Small intestine (tissue), 7 donors: ENCODE measurements at regions not wholly inside any gene's neighbourhood (a gene's known extent, or its start where the extent isn't known, plus 50 kb on each side); places are given as distances from the start of the nearest gene placed in this dataset.
"Not testable (repeated sequence)": the region's sequence is repeated elsewhere in the genome, so short reads cannot be mapped to it uniquely, and the experiment has no call there.

ENCODE experiments used
- DNase-seq, 2 donors: peaks; one replicate each; pipeline versions ENCODE4 v3.0.0 to v3.0.0-alpha.2; 2013
- FAIRE-seq: peaks from 2 replicates; lab custom pipeline; 2012; peaks lifted over from hg19 to GRCh38; lab: Jason Lieb, UNC
- H3K27ac ChIP-seq, 3 donors: one replicate each; pipeline ENCODE4 v1.5.1; 2013; ENCODE audit warnings: low read length in 2 of 3, mild to moderate bottlenecking in 2 of 3, control low read depth in 1 of 3, inconsistent platforms in 1 of 3, low read depth in 1 of 3, moderate library complexity in 1 of 3
- H3K27me3 ChIP-seq, 3 donors: one replicate each; pipeline ENCODE4 v1.6.1; 2013; ENCODE audit warnings: low read length in 3 of 3, inconsistent platforms in 1 of 3; ENCODE audit not compliant: control insufficient read depth in 3 of 3, insufficient read depth in 3 of 3
- H3K36me3 ChIP-seq, 3 donors: one replicate each; pipeline ENCODE4 v1.6.1; 2013; ENCODE audit warnings: low read length in 3 of 3, inconsistent platforms in 1 of 3, low read depth in 1 of 3, mild to moderate bottlenecking in 1 of 3, moderate library complexity in 1 of 3; ENCODE audit not compliant: control insufficient read depth in 3 of 3, insufficient read depth in 2 of 3
- H3K4me1 ChIP-seq, 3 donors: one replicate each; pipeline ENCODE4 v1.6.1; 2013; ENCODE audit warnings: low read length in 2 of 3, inconsistent platforms in 1 of 3, low read depth in 1 of 3, mild to moderate bottlenecking in 1 of 3, moderate library complexity in 1 of 3; ENCODE audit not compliant: control insufficient read depth in 3 of 3, insufficient read depth in 2 of 3
- H3K4me3 ChIP-seq, 3 donors: one replicate each; pipeline ENCODE4 v1.5.1; 2013; ENCODE audit warnings: low read length in 3 of 3, control low read depth in 1 of 3, inconsistent platforms in 1 of 3, low read depth in 1 of 3, mild to moderate bottlenecking in 1 of 3, moderate library complexity in 1 of 3
- H3K9me3 ChIP-seq, 2 donors: one replicate each; pipeline ENCODE4 v1.6.1; 2013; ENCODE audit warnings: low read depth in 1 of 2, low read length in 1 of 2; ENCODE audit not compliant: control insufficient read depth in 2 of 2, insufficient read depth in 1 of 2
- WGBS, 3 donors: extraction: QIAGEN DNeasy Blood & Tissue Kit; methylation state at CpG; one replicate each; pipeline ENCODE4 v1.1.7; 2013; 5-methylcytosine and 5-hydroxymethylcytosine counted together
- donor health status: healthy with polysubstance abuse.
- donor health status: control.
- donor health status: control.
- donor health status: Bipolar disorder and iron deficiency.
- donor health status: healthy.

- no peaks in the 10 kb centered on the region for H3K27me3 ChIP-seq
- no peaks in the 10 kb centered on the region for H3K4me1 ChIP-seq
- DNase-seq = no peak
- no peak overlapping the region for H3K4me3 ChIP-seq
- no peaks in the 10 kb centered on the region for H3K9me3 ChIP-seq
- no peaks in the 10 kb centered on the region for H3K36me3 ChIP-seq
- no peak for FAIRE-seq
- H3K27ac ChIP-seq = no peak overlapping the region
- 73 to 86% (median 86%) methylated on average over 12 of the region's 12 CpGs for WGBS, 3 donors
These were observed 400.7 kb upstream of the FAT1 start for GRCh38 chr4:187124331-187124730.

- no peak overlapping the region for H3K27ac ChIP-seq
- FAIRE-seq = no peak
- no peak for DNase-seq
These were observed 401.4 kb upstream of the FAT1 start for GRCh38 chr4:187125062-187125461.

DNA sequence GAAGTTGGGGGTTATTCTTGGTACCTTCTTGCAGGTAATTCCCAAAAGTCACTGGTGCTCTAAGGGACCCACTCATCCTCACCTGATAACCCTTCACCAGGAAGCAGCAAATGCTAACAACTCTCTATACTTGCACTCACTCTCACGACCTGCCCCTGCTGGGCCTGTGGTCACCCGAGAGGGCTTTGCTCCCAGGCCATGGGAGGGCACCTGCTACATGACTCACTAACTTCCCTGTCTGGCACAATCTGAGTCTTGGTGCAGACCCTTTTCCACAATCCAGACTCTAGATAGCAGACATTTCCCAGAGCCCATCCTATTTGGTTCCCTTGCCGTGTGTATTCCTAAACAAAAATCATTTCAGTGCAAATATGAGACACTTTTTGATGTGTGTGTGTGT is 403.8 kb upstream of the FAT1 start:
- H3K36me3 ChIP-seq = no peaks in the 10 kb centered on the region
- no peak overlapping the region for H3K4me3 ChIP-seq
- no peak for FAIRE-seq
- DNase-seq = no peak
- WGBS, 3 donors = 76 to 81% (median 78%) methylated on average over 3 of the region's 3 CpGs
- H3K27me3 ChIP-seq = no peaks in the 10 kb centered on the region
- H3K27ac ChIP-seq = no peak overlapping the region
- no peaks in the 10 kb centered on the region for H3K9me3 ChIP-seq
- H3K4me1 ChIP-seq = no peaks in the 10 kb centered on the region

More at GRCh38 chr4:187125062-187125461, 401.4 kb upstream of the FAT1 start:
- H3K36me3 ChIP-seq = no peaks in the 10 kb centered on the region
- H3K4me3 ChIP-seq = no peak overlapping the region
- no peaks in the 10 kb centered on the region for H3K27me3 ChIP-seq
- WGBS, 3 donors = 93 to 96% (median 95%) methylated on average over 19 of the region's 19 CpGs
- no peaks in the 10 kb centered on the region for H3K9me3 ChIP-seq
- no peaks in the 10 kb centered on the region for H3K4me1 ChIP-seq

- no peak for DNase-seq
- FAIRE-seq = no peak
- Histone ChIP-seq H3K27me3 (no peaks in the 10 kb centered on the region), H3K36me3 (no peaks in the 10 kb centered on the region), H3K4me1 (no peaks in the 10 kb centered on the region), H3K9me3 (no peaks in the 10 kb centered on the region), H3K27ac (no peak overlapping the region), H3K4me3 (no peak overlapping the region)
- 85 to 90% (median 87%) methylated on average over 11 of the region's 11 CpGs for WGBS, 3 donors
These were observed 404.6 kb upstream of the FAT1 start for GRCh38 chr4:187128222-187128621.

- Histone ChIP-seq H3K9me3 (no peaks in the 10 kb centered on the region), H3K4me3 (no peak overlapping the region), H3K36me3 (no peaks in the 10 kb centered on the region), H3K27me3 (no peaks in the 10 kb centered on the region), H3K4me1 (no peaks in the 10 kb centered on the region), H3K27ac (no peak overlapping the region)
- no peak for DNase-seq
- FAIRE-seq = no peak
- WGBS, 3 donors = 76 to 83% (median 77%) methylated on average over 8 of the region's 8 CpGs
These were observed 405.3 kb upstream of the FAT1 start for GRCh38 chr4:187128976-187129375.

- DNase-seq, H3K27me3 ChIP-seq, FAIRE-seq, H3K9me3 ChIP-seq, H3K27ac ChIP-seq, H3K4me3 ChIP-seq, H3K36me3 ChIP-seq, H3K4me1 ChIP-seq: not testable (repeated sequence)
- WGBS, 3 donors = 83 to 94% methylated on average over 1 of the region's 1 CpG; no CpG with 5 or more reads in 1 of the 3 donors
These were observed 408.2 kb upstream of the FAT1 start for GRCh38 chr4:187131826-187132225.

GRCh38 chr4:187135878-187136277 is 412.2 kb upstream of the FAT1 start:
- Histone ChIP-seq H3K27ac (no peak overlapping the region), H3K27me3 (no peaks in the 10 kb centered on the region), H3K4me1 (peaks cover 0 to 2% (median 0%) of the 10 kb centered on the region in 3 donors), H3K9me3 (no peaks in the 10 kb centered on the region), H3K4me3 (no peak overlapping the region), H3K36me3 (no peaks in the 10 kb centered on the region)
- FAIRE-seq (no peak), DNase-seq (no peak)
- 87 to 89% (median 88%) methylated on average over 6 of the region's 6 CpGs for WGBS, 3 donors

GRCh38 chr4:187139141-187139540 is 415.5 kb upstream of the FAT1 start:
- 23 to 69% (median 43%) methylated on average over 4 of the region's 4 CpGs for WGBS, 3 donors
- H3K27ac ChIP-seq = no peak overlapping the region
- FAIRE-seq (no peak), DNase-seq (peak; percentile 38 to 55)
- peaks cover 0 to 2% (median 0%) of the 10 kb centered on the region in 3 donors for H3K4me1 ChIP-seq
- H3K9me3 ChIP-seq = no peaks in the 10 kb centered on the region
- no peaks in the 10 kb centered on the region for H3K36me3 ChIP-seq
- H3K4me3 ChIP-seq = no peak overlapping the region
- H3K27me3 ChIP-seq = no peaks in the 10 kb centered on the region

DNA sequence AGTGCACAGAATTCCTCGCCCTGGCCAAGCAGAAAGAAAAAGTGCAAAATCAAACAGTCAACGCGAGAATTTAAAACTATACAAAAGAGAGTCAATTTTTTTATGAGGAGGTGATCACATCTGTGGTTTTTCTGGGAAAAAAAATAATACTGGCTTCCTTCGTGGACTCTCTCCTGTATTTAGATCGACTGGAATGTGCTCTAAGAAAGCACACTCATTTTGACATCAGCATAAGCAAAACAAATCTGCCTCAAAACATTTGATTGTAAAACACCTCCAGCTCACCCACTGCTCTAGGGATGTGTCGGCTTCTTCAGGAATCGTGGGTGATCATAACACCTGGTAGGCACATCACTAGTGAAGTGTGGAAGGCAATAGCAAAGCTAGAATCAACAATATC is 417.4 kb upstream of the FAT1 start:
- no peak for DNase-seq
- H3K9me3 ChIP-seq = no peaks in the 10 kb centered on the region
- H3K27ac ChIP-seq = no peak overlapping the region
- 81 to 90% (median 90%) methylated on average over 7 of the region's 7 CpGs for WGBS, 3 donors
- no peaks in the 10 kb centered on the region for H3K27me3 ChIP-seq
- no peak for FAIRE-seq
- H3K4me1 ChIP-seq = peaks cover 0 to 2% (median 0%) of the 10 kb centered on the region in 3 donors
- H3K4me3 ChIP-seq = no peak overlapping the region
- H3K36me3 ChIP-seq = no peaks in the 10 kb centered on the region
